CD4-positive, CD25-positive, alpha-beta regulatory T cell (primary cell): ENCODE measurements at regions not wholly inside any gene's neighbourhood (a gene's known extent, or its start where the extent isn't known, plus 50 kb on each side); places are given as distances from the start of the nearest gene placed in this dataset.

ENCODE experiments used
- ATAC-seq, 2 donors: fragments of 150-1000 bp; cut with Tn5 transposase; one replicate each; pipeline ENCODE4 v1.10.0; 2021; ENCODE audit warnings: low read depth in 2 of 2, moderate number of reproducible peaks in 2 of 2, moderate library complexity in 1 of 2
- DNase-seq, 3 donors: peaks; one replicate each; pipeline versions ENCODE4 v3.0.0 to v3.0.0-alpha.2; 2012 to 2022; ENCODE audit warnings: mixed read lengths in 1 of 3
- H3K27ac ChIP-seq: one replicate; pipeline ENCODE4 v1.7.0; 2013; ENCODE audit warnings: mild to moderate bottlenecking, low read length; ENCODE audit not compliant: insufficient read depth, poor library complexity, severe bottlenecking
- H3K27me3 ChIP-seq: one replicate; pipeline ENCODE4 v1.7.0; 2013; ENCODE audit warnings: low read length; ENCODE audit not compliant: control insufficient read depth, insufficient read depth
- H3K36me3 ChIP-seq: one replicate; pipeline ENCODE4 v1.7.0; 2013; ENCODE audit warnings: mild to moderate bottlenecking, low read length, moderate library complexity; ENCODE audit not compliant: control insufficient read depth, insufficient read depth
- H3K4me1 ChIP-seq: 2 replicates; pipeline ENCODE4 v1.7.0; 2013; ENCODE audit warnings: mild to moderate bottlenecking, low read length; ENCODE audit not compliant: insufficient read depth, control insufficient read depth, poor library complexity, severe bottlenecking
- H3K4me3 ChIP-seq: one replicate; pipeline ENCODE4 v1.7.0; 2013; ENCODE audit warnings: low read depth, mild to moderate bottlenecking, low read length, moderate library complexity
- H3K9me3 ChIP-seq, 2 experiments: 1 replicate in 1 of 2; 2 replicates in 1 of 2; pipeline ENCODE4 v1.7.0; 2013; ENCODE audit warnings: low read length in 2 of 2, mild to moderate bottlenecking in 1 of 2, moderate library complexity in 1 of 2; ENCODE audit not compliant: control insufficient read depth in 2 of 2
- H3K27ac Mint-ChIP-seq, 3 donors: one replicate each; pipeline ENCODE4 v1.8.0; 2020 to 2022; ENCODE audit warnings: mild to moderate bottlenecking in 3 of 3, mixed read lengths in 3 of 3, moderate library complexity in 2 of 3
- H3K27me3 Mint-ChIP-seq: one replicate; pipeline ENCODE4 v1.8.0; 2022; ENCODE audit warnings: mild to moderate bottlenecking, mixed read lengths
- H3K36me3 Mint-ChIP-seq: one replicate; pipeline ENCODE4 v1.8.0; 2020; ENCODE audit warnings: mixed read lengths
- H3K4me1 Mint-ChIP-seq, 4 donors: one replicate each; pipeline ENCODE4 v1.8.0; 2020 to 2022; ENCODE audit warnings: mixed read lengths in 4 of 4, mild to moderate bottlenecking in 1 of 4
- H3K4me3 Mint-ChIP-seq, 4 donors: one replicate each; pipeline ENCODE4 v1.8.0; 2020 to 2022; ENCODE audit warnings: mild to moderate bottlenecking in 4 of 4, mixed read lengths in 4 of 4, moderate library complexity in 3 of 4
- H3K9me3 Mint-ChIP-seq, 7 donors: one replicate each; pipeline ENCODE4 v1.8.0; 2020 to 2022; ENCODE audit warnings: mixed read lengths in 7 of 7, mild to moderate bottlenecking in 3 of 7, moderate library complexity in 2 of 7

DNA sequence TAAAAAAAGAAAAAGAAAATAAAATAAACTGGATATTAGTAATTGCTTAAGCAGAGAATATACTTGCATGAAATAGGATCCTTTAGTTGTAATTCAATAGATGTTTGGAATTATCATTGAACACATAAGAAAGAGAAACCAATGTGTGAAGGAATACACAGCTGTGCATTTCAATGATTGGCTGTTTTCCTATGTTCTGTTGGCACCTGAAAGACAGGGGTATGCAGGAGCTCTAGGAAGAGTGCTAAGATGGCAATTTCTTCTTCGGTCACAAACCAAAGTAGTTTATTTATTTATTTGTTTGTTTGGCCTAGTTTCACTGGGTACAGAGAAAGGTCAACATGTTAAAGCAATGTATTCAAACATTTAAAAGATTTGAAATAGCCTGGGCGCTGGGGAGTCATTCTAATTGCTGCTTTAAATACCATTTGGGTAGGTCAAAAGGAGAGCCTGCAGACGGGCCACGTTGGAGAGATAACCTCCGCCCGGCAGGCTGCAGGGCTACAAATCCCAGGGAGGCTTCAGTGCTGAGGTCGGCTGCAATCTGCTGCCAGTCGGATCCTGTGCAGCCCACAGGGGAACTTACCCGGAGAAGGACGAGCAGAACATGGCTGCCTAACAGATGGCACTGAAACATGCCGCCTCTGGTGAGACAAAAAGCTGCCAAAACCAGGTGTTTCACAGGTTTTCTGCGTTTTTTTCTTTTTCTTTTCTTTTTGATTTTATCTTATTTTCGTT is 154.2 kb upstream of the TYRP1 start:
- Histone ChIP-seq H3K27me3 (no peaks in the 10 kb centered on the region), H3K9me3 (no peaks in the 10 kb centered on the region), H3K36me3 (no peaks in the 10 kb centered on the region), H3K27ac (no peak overlapping the region), H3K4me1 (no peaks in the 10 kb centered on the region), H3K4me3 (no peak overlapping the region)
- no peaks in the 10 kb centered on the region for H3K36me3 Mint-ChIP-seq
- peaks cover 0 to 20% (median 7%) of the 10 kb centered on the region in 7 donors for H3K9me3 Mint-ChIP-seq
- H3K27me3 Mint-ChIP-seq: no peaks in the 10 kb centered on the region
- H3K4me3 Mint-ChIP-seq: no peak overlapping the region
- no peak overlapping the region for H3K27ac Mint-ChIP-seq
- no peak for ATAC-seq
- DNase-seq: no peak
- no peaks in the 10 kb centered on the region for H3K4me1 Mint-ChIP-seq

DNA sequence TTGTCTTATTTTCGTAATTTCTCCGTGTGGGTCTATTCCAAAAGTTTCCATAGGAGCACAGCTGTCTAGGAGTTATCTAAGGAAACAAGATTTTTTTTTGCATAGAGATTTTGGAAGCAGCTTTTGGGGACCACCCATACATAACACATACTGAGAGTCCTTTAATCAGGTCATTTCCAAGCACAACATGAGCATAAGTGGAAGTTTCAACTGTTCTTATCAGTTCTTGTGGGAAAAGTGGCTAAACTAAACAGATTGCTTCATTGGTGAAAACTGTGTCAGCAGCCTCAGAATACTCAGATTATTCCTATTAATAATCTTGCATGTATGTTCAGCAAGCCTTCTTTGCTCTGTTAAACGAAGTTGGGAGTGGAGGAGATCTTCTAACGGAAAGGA is 153.6 kb upstream of the TYRP1 start:
- Histone ChIP-seq H3K27me3 (no peaks in the 10 kb centered on the region), H3K4me3 (no peak overlapping the region), H3K9me3 (no peaks in the 10 kb centered on the region), H3K36me3 (no peaks in the 10 kb centered on the region), H3K27ac (no peak overlapping the region), H3K4me1 (no peaks in the 10 kb centered on the region)
- DNase-seq: no peak
- Mint-ChIP-seq H3K9me3 (peaks cover 0 to 24% (median 6%) of the 10 kb centered on the region in 7 donors), H3K4me3 (no peak overlapping the region), H3K27me3 (no peaks in the 10 kb centered on the region), H3K4me1 (no peaks in the 10 kb centered on the region), H3K36me3 (no peaks in the 10 kb centered on the region), H3K27ac (no peak overlapping the region)
- no peak for ATAC-seq

DNA sequence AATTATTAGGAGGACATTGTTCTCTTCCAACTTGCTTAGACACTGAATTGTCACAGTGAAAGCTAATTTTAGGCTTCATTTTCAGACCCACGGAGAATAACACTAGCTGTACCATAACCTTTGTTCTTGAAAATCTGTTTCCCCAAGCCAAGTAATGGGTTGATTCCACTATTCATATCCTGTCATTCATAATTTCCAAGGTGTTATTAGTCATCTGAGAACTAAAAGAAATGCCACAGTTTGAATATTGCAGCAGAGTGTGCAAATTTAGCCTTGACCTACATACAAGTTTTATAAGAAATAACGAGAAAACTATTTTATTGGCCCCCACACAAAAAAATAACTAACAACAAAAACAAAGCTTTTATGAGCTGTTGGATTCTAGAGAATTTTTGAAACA is 148.5 kb upstream of the TYRP1 start:
- Mint-ChIP-seq H3K4me1 (no peaks in the 10 kb centered on the region), H3K27me3 (no peaks in the 10 kb centered on the region), H3K4me3 (no peak overlapping the region), H3K36me3 (no peaks in the 10 kb centered on the region), H3K27ac (no peak overlapping the region), H3K9me3 (peaks cover 0 to 31% (median 8%) of the 10 kb centered on the region in 7 donors)
- Histone ChIP-seq H3K4me3 (no peak overlapping the region), H3K4me1 (no peaks in the 10 kb centered on the region), H3K27ac (no peak overlapping the region), H3K27me3 (no peaks in the 10 kb centered on the region), H3K36me3 (no peaks in the 10 kb centered on the region), H3K9me3 (peaks cover 0 to 11% of the 10 kb centered on the region in 2 experiments)
- ATAC-seq (no peak), DNase-seq (no peak)

DNA sequence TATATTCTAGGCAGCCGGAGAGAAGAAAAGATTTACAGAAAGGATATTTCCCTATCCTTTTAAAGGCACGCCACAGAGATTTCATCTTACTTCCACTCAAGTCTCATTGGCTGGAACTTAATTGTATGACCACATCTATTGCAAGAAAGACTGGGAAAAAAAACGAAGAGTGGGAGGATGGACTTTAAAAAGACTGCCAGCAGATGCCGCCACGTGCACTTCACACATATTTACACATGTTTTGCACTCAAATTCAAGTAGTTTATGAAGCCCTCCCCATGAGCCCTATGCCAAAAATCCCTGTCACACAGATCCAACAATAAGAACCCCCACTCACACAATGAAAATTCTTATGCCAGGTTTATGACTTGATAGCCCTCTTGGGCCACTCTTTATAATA is 138.5 kb upstream of the TYRP1 start:
- H3K4me3 Mint-ChIP-seq: no peak overlapping the region
- H3K27ac ChIP-seq: no peak overlapping the region
- ATAC-seq: no peak
- peaks cover 0 to 11% (median 4%) of the 10 kb centered on the region in 7 donors for H3K9me3 Mint-ChIP-seq
- no peaks in the 10 kb centered on the region for H3K4me1 ChIP-seq
- H3K4me3 ChIP-seq: no peak overlapping the region
- H3K9me3 ChIP-seq: peaks cover 2 to 4% of the 10 kb centered on the region in 2 experiments
- H3K36me3 ChIP-seq: no peaks in the 10 kb centered on the region
- H3K27ac Mint-ChIP-seq: no peak overlapping the region
- DNase-seq: no peak
- no peaks in the 10 kb centered on the region for H3K4me1 Mint-ChIP-seq
- H3K36me3 Mint-ChIP-seq: no peaks in the 10 kb centered on the region
- no peaks in the 10 kb centered on the region for H3K27me3 Mint-ChIP-seq
- H3K27me3 ChIP-seq: no peaks in the 10 kb centered on the region

DNA sequence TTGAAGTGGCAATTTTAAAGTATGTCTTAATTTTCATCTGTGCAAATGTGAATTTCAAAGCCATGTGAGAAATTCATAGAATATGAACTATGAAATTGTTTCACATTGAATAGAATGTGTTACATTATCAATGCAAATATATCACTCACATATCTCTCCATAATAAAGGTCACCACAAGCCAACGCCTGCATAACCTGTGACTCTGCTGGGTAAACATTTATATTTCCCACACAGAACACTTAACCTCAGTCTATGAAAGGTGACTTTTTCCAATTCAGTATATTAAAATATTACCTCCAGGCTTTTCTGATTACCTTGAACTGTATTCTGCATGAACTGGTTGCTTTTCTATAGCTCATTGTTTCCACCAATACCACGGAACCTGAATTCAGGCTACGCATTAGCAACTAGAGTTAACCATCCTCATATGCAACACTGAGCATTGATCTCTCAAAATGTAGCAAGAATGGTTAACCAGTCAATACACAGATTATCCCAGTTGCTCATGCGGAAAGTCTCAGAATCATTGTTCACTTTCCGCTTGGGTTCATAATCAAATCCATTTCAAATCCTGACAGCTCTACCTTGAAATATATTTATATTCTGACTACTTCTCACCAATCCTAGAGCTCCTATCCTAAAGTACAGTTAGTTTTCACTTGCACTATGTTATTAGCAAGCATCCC is 126.6 kb upstream of the TYRP1 start:
- DNase-seq: no peak
- H3K27me3 Mint-ChIP-seq: no peaks in the 10 kb centered on the region
- peaks cover 3 to 31% (median 11%) of the 10 kb centered on the region in 7 donors for H3K9me3 Mint-ChIP-seq
- Histone ChIP-seq H3K4me3 (no peak overlapping the region), H3K4me1 (no peaks in the 10 kb centered on the region), H3K27ac (no peak overlapping the region), H3K9me3 (peaks cover 0 to 3% of the 10 kb centered on the region in 2 experiments), H3K27me3 (no peaks in the 10 kb centered on the region), H3K36me3 (no peaks in the 10 kb centered on the region)
- H3K4me3 Mint-ChIP-seq: no peak overlapping the region
- H3K36me3 Mint-ChIP-seq: no peaks in the 10 kb centered on the region
- no peaks in the 10 kb centered on the region for H3K4me1 Mint-ChIP-seq
- no peak for ATAC-seq
- no peak overlapping the region for H3K27ac Mint-ChIP-seq

DNA sequence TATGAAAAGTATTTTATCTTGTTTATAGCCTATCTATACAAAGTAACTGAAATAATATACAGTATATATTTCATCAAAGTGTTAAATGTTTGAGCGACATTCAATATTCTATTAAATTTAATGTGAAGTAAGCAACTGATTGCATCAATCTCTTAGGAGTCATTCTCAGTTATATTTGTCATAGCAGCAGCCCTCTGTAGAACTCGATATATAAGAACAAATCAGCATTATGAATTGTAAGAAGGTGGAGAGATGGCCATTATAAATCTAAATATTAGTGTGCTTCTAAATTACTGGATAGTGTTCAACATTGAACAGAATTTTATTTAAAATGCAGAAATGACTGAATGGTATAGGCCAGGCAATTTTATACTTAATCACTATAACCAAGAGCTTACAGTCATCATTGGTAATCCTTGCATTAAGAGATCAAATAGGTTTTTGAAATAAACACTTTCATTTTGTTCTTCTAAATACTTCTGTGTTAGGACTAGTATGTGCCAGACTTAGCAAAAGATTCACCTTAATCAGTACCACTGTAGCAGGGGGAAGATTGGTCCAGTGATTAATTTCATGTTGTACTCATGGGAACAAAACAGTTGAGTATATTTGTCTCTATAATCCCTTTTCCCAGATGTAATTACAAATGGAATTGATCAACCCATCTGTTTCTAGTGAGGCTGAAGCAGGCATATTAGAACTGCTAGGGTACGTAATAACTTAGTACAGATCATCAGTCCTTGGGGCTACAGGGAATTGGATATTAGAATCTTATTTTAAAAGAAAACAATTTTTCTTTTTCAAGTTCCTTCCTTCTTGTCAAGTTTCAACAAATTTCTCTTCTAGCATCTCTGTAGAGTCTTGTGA is 108.3 kb upstream of the TYRP1 start:
- DNase-seq (no peak), ATAC-seq (no peak)
- Histone ChIP-seq H3K4me3 (no peak overlapping the region), H3K27me3 (no peaks in the 10 kb centered on the region), H3K27ac (no peak overlapping the region), H3K4me1 (no peaks in the 10 kb centered on the region), H3K36me3 (no peaks in the 10 kb centered on the region), H3K9me3 (no peaks in the 10 kb centered on the region)
- Mint-ChIP-seq H3K36me3 (no peaks in the 10 kb centered on the region), H3K4me1 (no peaks in the 10 kb centered on the region), H3K27ac (no peak overlapping the region), H3K4me3 (no peak overlapping the region), H3K9me3 (peaks cover 0 to 14% (median 11%) of the 10 kb centered on the region in 7 donors), H3K27me3 (no peaks in the 10 kb centered on the region)

DNA sequence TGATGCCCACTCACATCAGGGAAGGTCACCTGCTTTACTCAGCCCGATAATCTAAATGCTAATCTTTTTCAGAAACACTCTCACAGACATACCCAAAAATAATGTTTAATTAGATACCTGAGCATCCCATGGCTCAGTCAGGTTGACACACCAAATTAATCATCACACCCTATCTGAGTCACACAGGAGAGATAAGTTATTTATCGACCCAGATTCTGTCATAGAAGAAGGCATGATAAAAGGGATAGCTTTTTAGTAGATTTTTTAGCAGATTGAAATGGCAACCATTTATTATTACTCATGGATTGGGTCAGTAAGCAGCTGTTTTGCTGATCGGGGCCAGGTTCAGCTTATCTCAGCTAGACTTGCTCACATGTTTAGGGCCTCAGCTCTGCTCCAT is 97.8 kb upstream of the TYRP1 start:
- Histone ChIP-seq H3K4me3 (no peak overlapping the region), H3K27ac (no peak overlapping the region), H3K36me3 (no peaks in the 10 kb centered on the region), H3K4me1 (no peaks in the 10 kb centered on the region), H3K9me3 (peaks cover 0 to 7% of the 10 kb centered on the region in 2 experiments), H3K27me3 (no peaks in the 10 kb centered on the region)
- Mint-ChIP-seq H3K36me3 (no peaks in the 10 kb centered on the region), H3K27ac (no peak overlapping the region), H3K4me3 (no peak overlapping the region), H3K9me3 (peaks cover 0 to 23% (median 7%) of the 10 kb centered on the region in 7 donors), H3K27me3 (no peaks in the 10 kb centered on the region), H3K4me1 (no peaks in the 10 kb centered on the region)
- ATAC-seq (no peak), DNase-seq (no peak)
